SKM-1 (cell line): ENCODE measurements at regions not wholly inside any gene's neighbourhood (a gene's known extent, or its start where the extent isn't known, plus 50 kb on each side); places are given as distances from the start of the nearest gene placed in this dataset.

ENCODE experiments used
- DNase-seq: peaks from one replicate; lab custom pipeline; 2025; ENCODE audit not compliant: unreplicated experiment; lab: John Stamatoyannopoulos, UW

- DNase-seq: no peak
Measured at GRCh38 chr20:60313191-60313590, 355.0 kb downstream of the CDH26 start.

- no peak for DNase-seq
Measured at GRCh38 chr20:60313614-60314013, 355.4 kb downstream of the CDH26 start.

GRCh38 chr20:60314727-60315126 lies 356.5 kb downstream of the CDH26 start:
- no peak for DNase-seq

GRCh38 chr20:60316476-60317158 lies 358.4 kb downstream of the CDH26 start:
- no peak for DNase-seq

- DNase-seq: no peak
Measured at GRCh38 chr20:60317401-60317800, 359.2 kb downstream of the CDH26 start.

GRCh38 chr20:60321601-60322000 lies 363.4 kb downstream of the CDH26 start:
- DNase-seq: no peak

- DNase-seq: no peak
Measured at GRCh38 chr20:60326821-60327220, 368.6 kb downstream of the CDH26 start.

- no peak for DNase-seq
Measured at GRCh38 chr20:60327971-60328660, 369.9 kb downstream of the CDH26 start.

- no peak for DNase-seq
Measured at GRCh38 chr20:60330461-60330860, 372.2 kb downstream of the CDH26 start.

GRCh38 chr20:60331688-60332300 lies 373.6 kb downstream of the CDH26 start:
- DNase-seq: no peak

- no peak for DNase-seq
Measured at GRCh38 chr20:60332523-60332922, 374.3 kb downstream of the CDH26 start.

GRCh38 chr20:60334911-60335310 lies 376.7 kb downstream of the CDH26 start:
- no peak for DNase-seq

- DNase-seq: no peak
Measured at GRCh38 chr20:60338556-60338955, 380.3 kb downstream of the CDH26 start.

GRCh38 chr20:60339738-60340137 lies 381.5 kb downstream of the CDH26 start:
- no peak for DNase-seq

GRCh38 chr20:60340232-60340631 lies 382.0 kb downstream of the CDH26 start:
- DNase-seq: no peak

GRCh38 chr20:60341062-60341461 lies 382.8 kb downstream of the CDH26 start:
- DNase-seq: no peak

- DNase-seq: no peak
Measured at GRCh38 chr20:60345106-60345505, 386.9 kb downstream of the CDH26 start.

- DNase-seq: no peak
Measured at GRCh38 chr20:60349418-60349817, 391.2 kb downstream of the CDH26 start.

- DNase-seq: no peak
Measured at GRCh38 chr20:60352017-60352416, 393.8 kb downstream of the CDH26 start.

GRCh38 chr20:60352596-60352995 lies 394.4 kb downstream of the CDH26 start:
- no peak for DNase-seq

- no peak for DNase-seq
Measured at GRCh38 chr20:60354024-60354580, 395.9 kb downstream of the CDH26 start.

- no peak for DNase-seq
Measured at GRCh38 chr20:60358101-60358500, 399.9 kb downstream of the CDH26 start.
